HepG2 (cell line): ENCODE measurements at regions not wholly inside any gene's neighbourhood (a gene's known extent, or its start where the extent isn't known, plus 50 kb on each side); places are given as distances from the start of the nearest gene placed in this dataset.

Experiments
- ETV6 ChIP-seq: sonication (generic); formaldehyde crosslinking; conservative IDR thresholded peaks from 2 replicates; pipeline ENCODE4 v1.4.0; 2020; ENCODE audit warnings: missing genetic modification reagents
- NFKB2 ChIP-seq: sonication (generic); formaldehyde crosslinking; IDR thresholded peaks from 2 replicates; pipeline ENCODE4 v1.4.0; 2020; ENCODE audit warnings: missing genetic modification reagents, borderline replicate concordance
- POLR2AphosphoS5 ChIP-seq: IDR thresholded peaks from 2 replicates; pipeline ENCODE4 v1.6.1; 2012; ENCODE audit warnings: low read depth, low read length
- SRY ChIP-seq: sonication (generic); formaldehyde crosslinking; IDR thresholded peaks from 2 replicates; pipeline ENCODE4 v1.8.0; 2022; ENCODE audit warnings: mild to moderate bottlenecking, missing genetic modification reagents
- ZNF598 ChIP-seq: sonication (generic); formaldehyde crosslinking; IDR thresholded peaks from 2 replicates; pipeline ENCODE4 v1.5.1; 2020; ENCODE audit warnings: mild to moderate bottlenecking, missing genetic modification reagents, borderline replicate concordance

GRCh38 chr4:36763814-36764213 lies 480.7 kb upstream of the NWD2 start:
- TF ChIP-seq SRY (CRISPR knock-in tag) = no peak
- no peak for TF ChIP-seq ZNF598 (CRISPR knock-in tag)
- no peak for TF ChIP-seq ETV6 (CRISPR knock-in tag)
- TF ChIP-seq NFKB2 (CRISPR knock-in tag) = no peak
- TF ChIP-seq POLR2AphosphoS5 = no peak
